Posterior cingulate gyrus (tissue), 11 donors: ENCODE measurements at regions not wholly inside any gene's neighbourhood (a gene's known extent, or its start where the extent isn't known, plus 50 kb on each side); places are given as distances from the start of the nearest gene placed in this dataset.
"Not testable (repeated sequence)": the region's sequence is repeated elsewhere in the genome, so short reads cannot be mapped to it uniquely, and the experiment has no call there.

ENCODE experiments used
- DNase-seq, 10 donors: peaks; one replicate each; pipeline versions ENCODE4 v3.0.0 to v3.0.0-alpha.2; 2020 to 2021; ENCODE audit warnings: mixed read lengths in 3 of 10
- intact Hi-C: fragments of 100-400 bp; cut with DNase I; formaldehyde crosslinking; loops from one replicate; pipeline ENCODE4 v1.15.1; 2023

- no peak for DNase-seq
- intact Hi-C loops = no loop called here
These were observed 124.8 kb upstream of the RMDN2 start for GRCh38 chr2:37800176-37800858.

GRCh38 chr2:37802211-37802752, 122.8 kb upstream of the RMDN2 start:
- intact Hi-C loops = no loop called here
- DNase-seq = no peak

- DNase-seq = no peak
- intact Hi-C loops = no loop called here
These were observed 122.1 kb upstream of the RMDN2 start for GRCh38 chr2:37802899-37803379.

GRCh38 chr2:37806004-37806403, 119.1 kb upstream of the RMDN2 start:
- DNase-seq, intact Hi-C loops: not testable (repeated sequence)

GRCh38 chr2:37809525-37809924, 115.6 kb upstream of the RMDN2 start:
- no peak for DNase-seq
- intact Hi-C loops = no loop called here

- no peak for DNase-seq
- intact Hi-C loops = no loop called here
These were observed 115.0 kb upstream of the RMDN2 start for GRCh38 chr2:37809931-37810570.

GRCh38 chr2:37812414-37812813, 112.7 kb upstream of the RMDN2 start:
- intact Hi-C loops = no loop called here
- DNase-seq = no peak

- peak in 1 of 10 donors; percentile 41 for DNase-seq
- intact Hi-C loops = no loop called here
These were observed 112.0 kb upstream of the RMDN2 start for GRCh38 chr2:37812941-37813730.

- intact Hi-C loops = no loop called here
- DNase-seq = no peak
These were observed 109.1 kb upstream of the RMDN2 start for GRCh38 chr2:37816036-37816435.

- no peak for DNase-seq
- intact Hi-C loops = no loop called here
These were observed 108.4 kb upstream of the RMDN2 start for GRCh38 chr2:37816686-37817085.

- intact Hi-C loops = no loop called here
- no peak for DNase-seq
These were observed 105.9 kb upstream of the RMDN2 start for GRCh38 chr2:37819186-37819585.

- intact Hi-C loops = no loop called here
- no peak for DNase-seq
These were observed 104.6 kb upstream of the RMDN2 start for GRCh38 chr2:37820471-37820986.

GRCh38 chr2:37825586-37825985, 99.5 kb upstream of the RMDN2 start:
- intact Hi-C loops = no loop called here
- no peak for DNase-seq

- intact Hi-C loops = no loop called here
- DNase-seq = no peak
These were observed 98.5 kb upstream of the RMDN2 start for GRCh38 chr2:37826611-37827010.

- intact Hi-C loops = no loop called here
- DNase-seq = no peak
These were observed 97.6 kb upstream of the RMDN2 start for GRCh38 chr2:37827455-37827854.

- intact Hi-C loops = no loop called here
- DNase-seq = no peak
These were observed 97.1 kb upstream of the RMDN2 start for GRCh38 chr2:37827911-37828511.

- intact Hi-C loops = no loop called here
- DNase-seq = no peak
These were observed 95.9 kb upstream of the RMDN2 start for GRCh38 chr2:37829202-37829601.

GRCh38 chr2:37829616-37830395, 95.3 kb upstream of the RMDN2 start:
- DNase-seq = no peak
- intact Hi-C loops = no loop called here

- intact Hi-C loops = no loop called here
These were observed 94.5 kb upstream of the RMDN2 start for GRCh38 chr2:37830636-37831035.

More at GRCh38 chr2:37830636-37831035, 94.5 kb upstream of the RMDN2 start:
- DNase-seq = no peak
